22Rv1 (cell line): ENCODE measurements at regions not wholly inside any gene's neighbourhood (a gene's known extent, or its start where the extent isn't known, plus 50 kb on each side); places are given as distances from the start of the nearest gene placed in this dataset.

Source experiments
- H3K27ac ChIP-seq: fragments of 450-650 bp; 2 replicates; pipeline ENCODE4 v1.5.1; 2017
- CTCF ChIP-seq: fragments of 450-650 bp; IDR thresholded peaks from 2 replicates; pipeline ENCODE4 v1.5.1; 2017; ENCODE audit warnings: mild to moderate bottlenecking
- ZFX ChIP-seq: fragments of 450-650 bp; IDR thresholded peaks from 2 replicates; pipeline ENCODE4 v1.6.1; 2017; ENCODE audit warnings: antibody characterized with exemption, borderline replicate concordance

GRCh38 chr2:211086049-211086448 is 529.6 kb downstream of the CPS1 start:
- no peak for TF ChIP-seq ZFX
- TF ChIP-seq CTCF = no peak
- no peak overlapping the region for H3K27ac ChIP-seq

DNA sequence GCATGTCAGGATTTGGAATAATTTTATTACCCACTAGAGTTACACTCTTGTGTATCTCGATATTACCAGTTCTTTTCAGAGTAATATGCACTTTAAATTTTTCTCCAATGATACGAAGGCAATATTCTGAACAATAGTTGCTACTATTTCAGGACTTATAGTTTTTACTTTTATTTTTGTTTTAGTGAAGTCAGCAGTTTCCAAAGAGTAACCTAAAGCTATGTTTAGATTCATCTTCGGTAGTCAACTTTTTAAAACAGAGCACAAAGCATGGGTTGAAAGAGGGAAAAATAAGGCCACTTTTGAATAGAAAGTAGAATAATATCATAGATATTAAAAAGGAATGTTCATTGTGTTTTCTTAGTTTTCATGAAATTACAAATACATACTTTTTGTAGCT is 532.7 kb downstream of the CPS1 start:
- H3K27ac ChIP-seq = no peak overlapping the region
- no peak for TF ChIP-seq CTCF
- TF ChIP-seq ZFX = no peak

DNA sequence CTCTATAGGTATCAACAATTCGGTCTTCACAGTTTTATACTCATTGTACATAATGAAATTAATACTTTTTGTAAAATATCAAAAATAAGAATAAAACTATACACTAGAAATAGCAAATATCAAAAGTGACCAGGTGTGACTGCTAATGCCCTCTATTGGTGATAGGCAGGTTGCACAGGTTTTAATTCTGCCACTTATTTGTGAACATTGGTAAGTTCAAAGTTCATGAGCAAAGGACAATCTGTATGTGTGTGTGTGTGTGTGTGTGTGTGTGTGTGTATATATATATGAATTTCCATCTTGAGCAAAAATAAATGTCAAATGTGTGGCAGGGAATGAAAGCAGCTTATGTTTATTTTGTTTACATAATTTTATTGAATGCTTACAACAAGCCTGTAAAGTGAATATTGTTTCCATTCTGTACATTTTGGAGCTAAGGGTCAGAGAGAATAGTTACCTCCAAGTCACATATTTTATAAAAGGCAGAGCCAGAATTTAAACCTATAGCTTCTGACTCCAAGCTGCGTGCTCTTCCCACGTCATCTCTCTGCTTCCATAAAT is 537.4 kb downstream of the CPS1 start:
- H3K27ac ChIP-seq = no peak overlapping the region
- peak; percentile 81 for TF ChIP-seq CTCF
- no peak for TF ChIP-seq ZFX

GRCh38 chr2:211103989-211104388 is 547.6 kb downstream of the CPS1 start:
- no peak overlapping the region for H3K27ac ChIP-seq
- TF ChIP-seq ZFX = no peak
- no peak for TF ChIP-seq CTCF

DNA sequence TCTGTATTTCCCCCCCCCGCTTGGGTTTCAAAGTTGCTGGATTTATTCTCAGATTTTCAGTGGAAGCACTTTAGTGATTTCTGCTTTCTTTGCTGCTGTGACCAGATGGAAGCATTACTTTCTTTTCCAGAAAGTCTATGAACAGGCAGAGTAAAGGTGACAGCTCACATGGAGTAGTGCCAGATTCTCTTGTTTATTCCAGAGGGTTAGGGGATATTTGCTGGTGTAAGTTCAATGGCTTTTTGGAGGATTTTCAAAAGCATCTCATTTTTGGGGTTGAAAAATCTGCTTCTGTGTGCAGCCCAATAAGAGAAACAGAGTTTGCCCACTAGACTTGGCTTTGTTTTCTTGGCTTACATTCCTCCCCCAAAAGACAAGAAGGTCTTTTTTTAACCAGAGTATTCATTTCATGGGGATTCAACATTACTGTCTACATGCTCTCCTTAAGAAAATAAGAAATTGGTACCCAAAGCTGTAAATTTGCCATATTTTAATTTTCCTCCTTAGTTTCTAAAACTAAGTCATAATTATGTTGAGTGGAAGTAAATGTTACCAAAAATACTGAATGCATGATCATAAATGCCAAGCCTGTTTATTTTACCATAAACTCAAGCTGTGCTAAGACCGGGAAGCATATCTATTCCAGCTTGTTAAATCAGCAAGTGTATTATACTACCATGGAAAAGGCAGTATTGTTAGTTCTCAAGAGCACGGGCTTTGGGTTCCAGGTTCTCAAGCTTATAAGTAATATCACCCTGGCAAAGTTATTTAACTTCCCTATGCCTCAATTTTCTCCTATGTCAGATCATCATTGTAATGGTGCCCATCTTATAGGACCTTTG is 557.2 kb downstream of the CPS1 start:
- no peak for TF ChIP-seq ZFX
- H3K27ac ChIP-seq = no peak overlapping the region

DNA sequence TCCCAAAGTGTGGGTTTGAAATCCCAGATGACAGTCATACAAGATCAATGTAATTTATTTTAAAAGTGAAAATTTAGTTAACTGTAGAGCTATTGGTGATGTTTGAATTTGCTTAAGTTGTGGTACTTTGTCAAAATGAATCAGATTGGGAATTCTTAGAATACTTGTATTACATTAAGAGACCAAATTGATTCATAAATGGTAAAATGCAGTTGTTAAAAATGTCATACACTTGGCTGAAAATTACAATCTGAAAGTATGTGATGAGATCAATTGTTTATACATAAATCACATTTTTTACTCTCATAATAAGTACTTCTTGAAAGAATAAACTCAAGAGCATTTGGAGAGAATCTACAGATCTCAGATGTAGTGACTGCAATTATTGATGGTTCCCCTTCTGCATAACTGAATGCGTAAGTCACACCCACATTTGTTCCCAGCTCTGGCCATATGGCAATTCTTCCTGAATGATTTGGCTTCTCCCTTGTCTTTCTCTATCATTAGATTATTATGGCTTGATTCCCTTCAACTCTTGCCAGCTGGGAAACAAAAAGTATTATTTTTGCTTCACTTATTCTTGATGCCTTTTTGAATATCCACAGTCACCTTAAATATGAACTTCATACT is 558.5 kb downstream of the CPS1 start:
- TF ChIP-seq CTCF = no peak
- no peak for TF ChIP-seq ZFX

GRCh38 chr2:211117026-211117425 is 560.6 kb downstream of the CPS1 start:
- H3K27ac ChIP-seq = no peak overlapping the region
- no peak for TF ChIP-seq CTCF
- TF ChIP-seq ZFX = no peak

More for the DNA sequence above, 558.5 kb downstream of the CPS1 start:
- no peak overlapping the region for H3K27ac ChIP-seq
